Fibroblast of pulmonary artery (primary cell): ENCODE measurements at regions not wholly inside any gene's neighbourhood (a gene's known extent, or its start where the extent isn't known, plus 50 kb on each side); places are given as distances from the start of the nearest gene placed in this dataset.

Experiments
- DNase-seq: peaks from one replicate; pipeline ENCODE4 v3.0.0-alpha.2; 2010; ENCODE audit warnings: low read depth
- H3K4me3 ChIP-seq: replicated peaks from 2 replicates; pipeline ENCODE4 v1.5.1; 2011; ENCODE audit warnings: low read depth, mild to moderate bottlenecking, control low read depth, low read length, moderate library complexity
- CTCF ChIP-seq: IDR thresholded peaks from 2 replicates; pipeline ENCODE4 v1.5.1; 2011; ENCODE audit warnings: mild to moderate bottlenecking, control low read depth, low read length, inconsistent platforms; ENCODE audit errors: missing control alignments

- no peak for TF ChIP-seq CTCF
- no peak for DNase-seq
- H3K4me3 ChIP-seq: no peak overlapping the region
Measured at GRCh38 chr5:163190784-163191183, 246.6 kb upstream of the CCNG1 start.

- DNase-seq: no peak
- H3K4me3 ChIP-seq: no peak overlapping the region
- no peak for TF ChIP-seq CTCF
Measured at GRCh38 chr5:163193886-163194285, 243.5 kb upstream of the CCNG1 start.

- TF ChIP-seq CTCF: no peak
- no peak overlapping the region for H3K4me3 ChIP-seq
- DNase-seq: no peak
Measured at GRCh38 chr5:163205645-163206044, 231.8 kb upstream of the CCNG1 start.

DNA sequence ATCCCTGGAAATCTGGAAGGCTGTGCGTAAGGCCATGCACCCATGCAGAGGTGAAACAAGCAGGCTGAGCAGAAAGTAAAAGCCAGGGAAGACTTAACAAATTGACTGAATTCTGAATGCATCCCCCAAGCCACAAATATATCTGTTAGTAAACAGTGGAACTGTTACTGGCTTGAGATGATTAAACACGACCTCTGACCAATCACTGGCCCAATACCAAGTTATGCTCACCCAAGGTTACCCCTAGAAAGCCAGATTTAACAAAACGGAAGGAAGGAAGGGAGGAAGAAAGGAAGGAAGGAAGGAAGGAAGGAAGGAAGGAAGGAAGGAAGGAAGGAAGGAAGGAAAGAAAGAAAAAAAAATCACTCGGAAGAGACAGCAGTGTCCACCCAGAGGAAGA lies 215.8 kb upstream of the CCNG1 start:
- no peak for DNase-seq
- no peak for TF ChIP-seq CTCF
- H3K4me3 ChIP-seq: no peak overlapping the region

- DNase-seq: no peak
- no peak overlapping the region for H3K4me3 ChIP-seq
- TF ChIP-seq CTCF: no peak
Measured at GRCh38 chr5:163222982-163223381, 214.4 kb upstream of the CCNG1 start.

GRCh38 chr5:163244445-163244987 lies 192.9 kb upstream of the CCNG1 start:
- DNase-seq: no peak
- H3K4me3 ChIP-seq: no peak overlapping the region
- no peak for TF ChIP-seq CTCF

DNA sequence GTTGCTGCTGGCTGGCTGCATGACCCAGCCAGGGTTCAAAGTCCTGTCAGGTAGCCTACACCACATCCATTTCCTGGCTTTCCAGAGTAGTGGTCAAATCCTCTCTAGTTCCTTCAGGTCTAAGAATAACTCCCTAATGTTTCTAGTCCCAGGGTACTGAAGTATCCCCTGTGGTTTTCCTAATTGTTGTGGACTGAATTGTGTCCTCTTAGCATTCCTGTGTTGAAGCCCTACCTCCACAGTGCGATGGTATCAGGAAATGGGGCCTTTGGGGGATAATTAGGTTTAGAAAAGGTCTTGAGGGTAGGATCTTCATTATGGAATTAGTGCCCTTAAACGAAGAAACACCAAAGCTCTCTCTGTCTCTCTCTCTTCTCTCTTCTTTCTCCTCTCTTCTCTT lies 191.8 kb upstream of the CCNG1 start:
- no peak overlapping the region for H3K4me3 ChIP-seq
- DNase-seq: no peak
- no peak for TF ChIP-seq CTCF
